PC-3 (cell line): ENCODE measurements at regions not wholly inside any gene's neighbourhood (a gene's known extent, or its start where the extent isn't known, plus 50 kb on each side); places are given as distances from the start of the nearest gene placed in this dataset.

Experiments used
- EZH2 ChIP-seq: fragments of 300-600 bp; sonication (generic); IDR thresholded peaks from one replicate; pipeline ENCODE4 v1.6.1; 2017; ENCODE audit warnings: antibody characterized with exemption, mild to moderate bottlenecking, low read length; ENCODE audit not compliant: unreplicated experiment
- EZH2phosphoT487 ChIP-seq: fragments of 300-600 bp; sonication (generic); IDR thresholded peaks from 2 replicates; pipeline ENCODE4 v1.6.1; 2018; ENCODE audit warnings: mild to moderate bottlenecking, antibody characterized with exemption, low read length, borderline replicate concordance
- TF ChIP-seq, protein P1 (sequence below): fragments of 300-600 bp; sonication (generic); conservative IDR thresholded peaks from 2 replicates; pipeline ENCODE4 v1.5.1; 2017; ENCODE audit warnings: antibody characterized with exemption, low read depth, mild to moderate bottlenecking, low read length

DNA sequence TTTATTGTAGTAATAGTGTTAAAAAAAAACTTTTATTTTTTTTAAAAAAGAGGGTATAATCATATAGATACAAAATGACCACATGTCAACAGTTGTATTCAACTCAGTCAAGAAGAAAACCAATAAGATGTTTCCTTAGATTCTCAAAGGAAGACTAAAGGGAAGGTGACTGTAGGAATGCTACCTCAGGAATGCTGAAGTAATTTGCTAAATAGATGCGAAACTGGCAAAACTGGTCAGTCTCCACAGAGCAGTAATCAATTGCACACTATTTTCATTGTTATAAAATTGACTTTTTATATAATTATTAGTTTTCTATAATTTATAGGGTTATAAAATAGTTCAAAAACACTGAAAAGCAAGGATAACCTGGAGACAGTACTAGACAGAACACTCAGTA lies 204.8 kb downstream of the GABRG2 start:
- TF ChIP-seq, protein P1, sequence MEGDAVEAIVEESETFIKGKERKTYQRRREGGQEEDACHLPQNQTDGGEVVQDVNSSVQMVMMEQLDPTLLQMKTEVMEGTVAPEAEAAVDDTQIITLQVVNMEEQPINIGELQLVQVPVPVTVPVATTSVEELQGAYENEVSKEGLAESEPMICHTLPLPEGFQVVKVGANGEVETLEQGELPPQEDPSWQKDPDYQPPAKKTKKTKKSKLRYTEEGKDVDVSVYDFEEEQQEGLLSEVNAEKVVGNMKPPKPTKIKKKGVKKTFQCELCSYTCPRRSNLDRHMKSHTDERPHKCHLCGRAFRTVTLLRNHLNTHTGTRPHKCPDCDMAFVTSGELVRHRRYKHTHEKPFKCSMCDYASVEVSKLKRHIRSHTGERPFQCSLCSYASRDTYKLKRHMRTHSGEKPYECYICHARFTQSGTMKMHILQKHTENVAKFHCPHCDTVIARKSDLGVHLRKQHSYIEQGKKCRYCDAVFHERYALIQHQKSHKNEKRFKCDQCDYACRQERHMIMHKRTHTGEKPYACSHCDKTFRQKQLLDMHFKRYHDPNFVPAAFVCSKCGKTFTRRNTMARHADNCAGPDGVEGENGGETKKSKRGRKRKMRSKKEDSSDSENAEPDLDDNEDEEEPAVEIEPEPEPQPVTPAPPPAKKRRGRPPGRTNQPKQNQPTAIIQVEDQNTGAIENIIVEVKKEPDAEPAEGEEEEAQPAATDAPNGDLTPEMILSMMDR, result no peak
- TF ChIP-seq EZH2, result no peak
- no peak for TF ChIP-seq EZH2phosphoT487
